ENCODE measurements at regions not wholly inside any gene's neighbourhood (a gene's known extent, or its start where the extent isn't known, plus 50 kb on each side); places are given as distances from the start of the nearest gene placed in this dataset.

DNA sequence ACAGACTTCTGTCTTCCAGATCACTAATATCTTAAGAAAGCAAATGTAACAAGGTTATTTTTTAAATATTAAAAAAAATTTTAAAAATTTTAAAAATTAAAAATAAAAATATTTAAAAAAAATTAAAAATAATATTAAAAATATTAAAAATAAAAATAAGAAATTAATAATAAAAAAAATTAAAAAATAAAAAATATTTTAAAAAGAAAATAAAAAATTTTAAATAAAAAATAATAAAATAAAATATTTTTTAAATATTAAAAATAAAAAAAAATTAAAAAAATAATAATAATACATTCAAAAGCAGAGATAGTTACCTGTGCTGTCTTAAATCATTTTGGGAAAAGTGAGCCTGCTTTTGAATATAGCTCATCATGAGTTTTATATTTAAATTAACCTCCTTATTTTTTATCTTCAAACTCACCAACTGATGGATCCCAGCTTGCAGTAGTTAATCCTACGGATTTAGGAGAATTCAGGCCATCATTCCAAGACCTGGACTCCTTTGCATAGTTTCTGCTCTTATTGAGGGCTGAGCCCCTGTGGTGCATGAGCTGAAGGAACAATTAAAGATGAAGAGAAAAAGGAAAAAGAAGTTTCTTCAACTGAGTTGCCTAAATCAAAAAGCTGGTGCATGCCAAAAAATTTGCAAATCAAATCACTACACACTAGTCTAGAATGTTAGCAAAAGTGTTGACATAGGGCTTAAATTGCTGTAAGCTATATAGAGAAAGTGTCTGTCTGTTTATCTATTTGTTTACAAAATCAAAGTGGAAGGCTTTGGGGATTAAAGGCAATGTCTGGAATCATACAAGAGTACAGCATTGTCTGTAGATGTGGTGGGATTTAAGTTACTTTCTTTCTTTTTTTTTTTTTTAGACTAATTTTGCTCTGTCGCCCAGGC is 50.5 kb upstream of the ZNF438 start:
- DNase-seq: no peak

GRCh38 chr10:31083765-31084184 is 52.1 kb upstream of the ZNF438 start:
- DNase-seq: peak; percentile 79

DNA sequence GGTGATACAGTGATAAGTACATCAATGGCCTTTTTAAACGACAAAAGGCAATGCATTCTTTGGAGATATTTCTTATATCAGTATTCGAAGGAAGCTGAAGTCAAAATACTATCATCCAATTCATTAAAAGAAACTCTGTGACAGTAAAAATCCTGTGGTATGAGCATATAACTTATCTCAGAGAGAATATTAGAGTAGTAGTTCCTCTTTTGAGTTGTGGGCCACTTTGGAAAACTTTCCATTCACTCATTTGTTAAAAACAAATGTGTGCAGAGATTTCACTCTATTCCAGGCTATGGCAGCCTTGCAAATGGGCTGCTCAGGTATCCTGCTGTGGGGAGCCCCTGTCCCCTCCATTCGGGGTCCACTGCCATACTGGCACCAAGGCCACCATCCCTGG is 55.3 kb upstream of the ZNF438 start:
- no peak for DNase-seq

DNA sequence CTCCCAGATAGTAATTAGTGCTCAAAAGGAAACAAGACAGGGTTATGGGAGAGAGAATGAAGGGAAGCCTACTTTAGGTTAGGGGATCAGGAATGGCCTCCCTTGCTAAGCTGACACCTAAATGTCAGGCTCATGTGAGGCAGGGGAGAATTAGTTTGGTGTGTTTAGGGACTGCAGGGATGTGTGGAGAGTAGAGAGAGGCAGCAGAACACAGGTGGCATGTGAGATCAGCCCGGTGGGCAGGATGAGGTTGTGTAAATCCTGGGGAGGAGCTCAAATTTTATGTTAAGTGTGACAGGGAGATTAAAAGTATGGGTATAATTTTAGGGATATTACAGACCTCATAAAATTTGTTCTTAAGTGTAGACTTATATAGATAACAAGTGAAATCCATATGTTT is 56.2 kb upstream of the ZNF438 start:
- DNase-seq: no peak

GRCh38 chr10:31090894-31091607 is 59.4 kb upstream of the ZNF438 start:
- DNase-seq: peak; percentile 55

GRCh38 chr10:31095677-31096560 is 64.3 kb upstream of the ZNF438 start:
- DNase-seq: no peak

DNA sequence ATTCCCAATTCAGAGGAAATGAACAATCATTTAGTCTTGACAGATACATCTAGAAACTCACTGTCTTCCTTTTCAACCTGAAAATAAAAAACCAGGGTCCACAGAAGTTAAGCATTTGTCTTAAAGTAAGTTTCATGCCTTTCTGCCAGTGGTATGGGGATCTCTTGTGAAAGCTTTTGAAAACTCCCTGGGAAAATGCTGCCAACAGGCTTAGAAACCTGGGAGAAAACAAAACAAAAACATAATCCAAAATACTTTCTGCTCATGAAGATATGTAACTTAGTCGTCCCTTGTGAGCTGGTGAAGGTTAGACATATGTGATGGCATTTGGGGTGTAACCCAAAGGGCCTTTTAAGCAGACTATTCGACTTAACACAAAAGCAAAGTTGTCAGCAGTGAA is 66.4 kb upstream of the ZNF438 start:
- no peak for DNase-seq

DNA sequence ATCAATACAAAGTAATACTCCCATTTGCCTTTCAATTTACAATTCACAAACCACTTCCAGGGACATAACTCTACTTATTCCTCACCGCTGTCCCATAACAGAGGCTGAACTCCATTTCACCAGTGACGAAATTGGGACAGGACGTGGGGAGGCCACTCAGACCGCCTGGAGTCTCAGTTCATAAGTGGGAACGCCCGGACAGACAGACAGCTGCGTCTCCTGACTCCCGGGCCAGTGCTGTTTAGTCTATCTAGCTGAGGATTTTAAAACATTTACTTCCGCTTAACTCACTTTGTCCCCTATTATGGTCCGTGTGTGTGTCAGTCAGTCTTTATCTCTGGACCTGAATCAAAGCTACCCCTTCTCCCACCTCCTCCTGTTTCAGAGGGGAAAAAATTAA is 67.4 kb upstream of the ZNF438 start:
- DNase-seq: no peak

- DNase-seq: peak; percentile 40
These were observed 68.0 kb upstream of the ZNF438 start for GRCh38 chr10:31099664-31100063.

- DNase-seq: no peak
These were observed 68.5 kb upstream of the ZNF438 start for GRCh38 chr10:31100115-31100601.

GRCh38 chr10:31100662-31101061 is 69.0 kb upstream of the ZNF438 start:
- DNase-seq: no peak

DNA sequence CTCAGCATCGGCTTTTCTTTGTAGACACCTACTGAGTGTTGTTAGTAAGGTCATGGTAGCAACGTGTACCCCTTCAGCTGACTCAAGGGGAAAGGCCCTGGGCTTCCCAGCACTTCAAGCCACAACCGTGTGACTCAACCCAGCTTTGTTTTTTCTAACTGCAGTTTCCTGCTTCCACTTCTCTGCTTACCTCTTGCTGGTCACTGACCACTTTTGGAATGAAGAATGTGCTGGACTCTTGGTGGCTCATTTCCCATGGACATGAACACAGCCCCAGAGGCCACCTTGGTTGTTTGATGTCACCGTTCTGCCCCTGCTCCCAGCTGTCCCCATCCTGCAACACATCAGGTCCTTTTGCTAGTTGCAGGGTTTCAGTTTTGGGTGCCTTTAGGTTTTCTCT is 69.5 kb upstream of the ZNF438 start:
- peak; percentile 92 for DNase-seq

- no peak for DNase-seq
These were observed 70.8 kb upstream of the ZNF438 start for GRCh38 chr10:31102421-31102820.

- DNase-seq: no peak
These were observed 71.4 kb upstream of the ZNF438 start for GRCh38 chr10:31103112-31103511.

GRCh38 chr10:31112961-31113360 is 81.3 kb upstream of the ZNF438 start:
- DNase-seq: no peak

DNA sequence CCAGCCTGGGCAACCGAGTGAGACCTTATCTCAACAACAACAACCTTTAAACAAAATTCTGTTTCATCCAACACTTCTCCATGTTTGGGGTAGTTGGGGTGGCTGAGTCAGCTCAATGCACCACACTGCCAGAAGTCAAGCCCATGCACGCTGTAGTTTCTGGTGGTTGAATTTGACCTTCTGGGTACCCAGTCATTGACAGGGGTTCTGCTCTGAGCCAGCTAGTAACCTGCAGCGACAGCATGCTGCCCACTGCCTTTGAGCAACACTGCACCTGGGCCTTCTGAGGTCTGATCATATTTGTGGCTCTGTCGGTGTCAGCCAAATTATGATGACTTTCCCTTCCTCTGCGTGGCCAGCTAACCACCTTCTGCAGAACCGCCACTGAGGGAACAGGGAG is 84.6 kb upstream of the ZNF438 start:
- no peak for DNase-seq

DNA sequence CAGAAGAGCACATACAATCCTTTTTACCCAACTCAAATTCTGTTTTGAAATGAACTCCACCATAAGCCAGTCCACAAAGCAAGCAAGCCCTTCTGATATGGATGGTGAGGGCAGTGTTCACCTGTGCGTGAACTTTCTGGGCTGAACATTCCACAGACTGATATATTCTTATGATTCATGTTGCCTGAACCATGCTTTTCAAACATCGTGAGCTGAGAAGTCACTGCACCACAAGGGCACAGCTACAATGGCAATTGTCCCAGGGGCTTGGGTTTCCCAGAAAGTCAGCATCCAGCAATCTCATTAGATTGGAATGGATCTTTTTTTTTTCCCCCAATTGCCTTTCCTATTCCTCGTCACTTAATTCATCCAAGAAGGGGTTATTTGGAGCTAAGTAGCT is 86.9 kb upstream of the ZNF438 start:
- DNase-seq: no peak

DNA sequence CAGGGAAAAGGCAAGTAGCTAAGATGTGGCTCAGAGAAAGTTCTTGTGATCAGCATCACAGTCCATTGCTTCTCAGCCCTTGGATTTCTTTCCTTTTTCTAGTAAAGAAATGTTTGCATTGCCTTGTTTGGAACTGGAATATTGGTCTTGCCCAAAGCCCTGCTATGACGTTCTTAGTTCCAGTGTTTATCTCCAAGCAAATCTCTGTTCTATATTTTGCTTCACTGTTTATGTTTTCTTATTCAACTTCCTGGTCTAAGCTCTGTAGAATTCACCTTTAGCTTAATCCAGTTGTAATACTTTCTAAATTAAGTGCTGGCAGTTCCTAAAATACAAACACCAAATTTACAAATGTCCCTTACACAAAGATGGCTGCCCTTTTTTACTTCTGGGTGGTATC is 88.7 kb upstream of the ZNF438 start:
- no peak for DNase-seq

DNA sequence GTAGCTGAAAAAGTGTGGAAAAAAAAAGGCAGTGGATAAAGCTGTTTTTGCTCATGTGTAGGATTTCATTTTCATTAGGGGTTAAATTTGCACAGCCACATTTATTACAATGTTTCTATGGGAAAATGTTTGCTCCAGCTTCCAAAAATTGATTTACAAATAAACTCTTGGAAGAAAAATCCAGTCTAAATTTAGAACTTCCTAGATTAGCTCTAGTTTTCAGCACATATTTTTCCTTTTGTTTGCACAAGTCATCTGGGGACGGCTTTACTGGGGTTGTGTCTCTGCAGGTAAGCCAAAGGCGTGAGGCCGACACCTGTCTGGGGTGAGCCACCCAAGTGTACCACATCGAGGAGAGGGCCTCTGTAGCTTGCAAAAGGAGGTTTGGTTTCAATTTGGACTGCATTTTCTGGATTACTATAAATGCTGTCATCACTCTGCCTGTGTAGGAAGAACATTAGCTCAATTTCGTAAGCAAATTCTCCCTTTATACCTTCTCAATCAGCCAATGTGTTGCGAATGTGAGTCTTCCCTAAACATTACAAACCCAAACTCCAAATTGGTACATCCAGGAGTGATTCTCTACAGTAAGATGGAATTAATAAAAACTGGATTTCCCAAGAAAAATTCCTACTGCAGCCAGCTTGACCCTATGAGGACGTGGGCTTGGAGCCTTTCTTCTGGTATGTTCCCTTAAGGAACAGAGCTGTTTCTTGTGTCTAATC is 89.5 kb upstream of the ZNF438 start:
- no peak for DNase-seq

GRCh38 chr10:31121757-31122577 is 90.3 kb upstream of the ZNF438 start:
- no peak for DNase-seq

GRCh38 chr10:31123946-31124345 is 92.3 kb upstream of the ZNF438 start:
- DNase-seq: no peak

Data from activated CD4-positive, alpha-beta T cell treated with anti-CD3 and anti-CD28 coated beads, Interleukin-10, Interleukin-2, amounts not matched to agents 100 ng/mL and 50 ng/mL, durations not matched to agents 16 hours and 8 hours (primary cell).